HUDEP-2 (cell line): ENCODE measurements at regions not wholly inside any gene's neighbourhood (a gene's known extent, or its start where the extent isn't known, plus 50 kb on each side); places are given as distances from the start of the nearest gene placed in this dataset.
A peak's percentile ranks its signal among the peaks of the same experiment; 100 is the strongest.
"Not testable (repeated sequence)": the region's sequence is repeated elsewhere in the genome, so short reads cannot be mapped to it uniquely, and the experiment has no call there.

Experiments
- DNase-seq, 76 experiments: peaks; one replicate each; lab custom pipeline; 2025; ENCODE audit not compliant: unreplicated experiment in 76 of 76; lab: John Stamatoyannopoulos, UW

- DNase-seq: no peak
Observed at GRCh38 chr2:35831385-35831784, 524.2 kb upstream of the CRIM1 start.

DNA sequence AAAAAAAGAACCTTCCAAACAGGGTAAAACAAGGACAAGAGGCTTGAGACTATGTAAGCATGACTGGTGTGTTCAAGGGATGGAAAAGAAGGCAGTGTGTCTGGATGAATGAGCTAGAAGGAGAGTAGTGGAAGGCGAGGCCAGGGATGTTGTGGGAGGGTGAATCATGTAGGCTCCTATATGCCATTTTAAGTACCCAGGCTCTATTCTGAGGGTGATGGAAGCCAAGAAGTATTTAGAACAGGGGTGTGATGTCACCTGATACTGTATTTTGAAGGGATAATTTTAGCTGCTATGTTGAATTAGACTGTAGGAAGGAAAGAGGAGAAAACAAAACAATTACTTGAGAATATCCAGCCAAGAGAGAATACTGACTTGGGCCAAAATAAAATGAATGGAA lies 524.7 kb upstream of the CRIM1 start:
- DNase-seq: no peak

GRCh38 chr2:35827086-35827485 lies 528.5 kb upstream of the CRIM1 start:
- DNase-seq: no peak

GRCh38 chr2:35822716-35823115 lies 532.9 kb upstream of the CRIM1 start:
- DNase-seq: no peak

- no peak for DNase-seq
Observed at GRCh38 chr2:35821675-35822074, 533.9 kb upstream of the CRIM1 start.

GRCh38 chr2:35820391-35820790 lies 535.2 kb upstream of the CRIM1 start:
- no peak for DNase-seq

- no peak for DNase-seq
Observed at GRCh38 chr2:35819033-35819432, 536.5 kb upstream of the CRIM1 start.

GRCh38 chr2:35818359-35818758 lies 537.2 kb upstream of the CRIM1 start:
- DNase-seq: not testable (repeated sequence)

DNA sequence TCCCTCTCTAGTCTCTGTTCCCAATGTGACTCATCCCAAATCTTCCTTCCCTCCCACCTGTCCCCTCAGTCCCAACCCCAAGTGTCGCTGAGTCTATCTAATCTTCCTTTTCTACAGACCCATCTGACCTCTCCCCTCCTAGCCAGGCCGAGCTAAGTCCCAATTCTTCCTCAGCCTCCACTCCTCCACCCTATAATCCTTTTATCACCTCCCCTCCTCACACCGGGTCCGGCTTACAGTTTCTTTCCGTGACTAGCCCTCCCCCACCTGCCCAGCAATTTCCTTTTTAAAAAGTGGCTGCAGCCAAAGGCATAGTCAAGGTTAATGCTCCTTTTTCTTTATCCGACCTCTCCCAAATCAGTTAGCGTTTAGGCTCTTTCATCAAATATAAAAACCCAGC lies 541.0 kb upstream of the CRIM1 start:
- DNase-seq: not testable (repeated sequence)

GRCh38 chr2:35803126-35803525 lies 552.5 kb upstream of the CRIM1 start:
- DNase-seq: no peak

GRCh38 chr2:35794796-35795450 lies 560.7 kb upstream of the CRIM1 start:
- no peak for DNase-seq

DNA sequence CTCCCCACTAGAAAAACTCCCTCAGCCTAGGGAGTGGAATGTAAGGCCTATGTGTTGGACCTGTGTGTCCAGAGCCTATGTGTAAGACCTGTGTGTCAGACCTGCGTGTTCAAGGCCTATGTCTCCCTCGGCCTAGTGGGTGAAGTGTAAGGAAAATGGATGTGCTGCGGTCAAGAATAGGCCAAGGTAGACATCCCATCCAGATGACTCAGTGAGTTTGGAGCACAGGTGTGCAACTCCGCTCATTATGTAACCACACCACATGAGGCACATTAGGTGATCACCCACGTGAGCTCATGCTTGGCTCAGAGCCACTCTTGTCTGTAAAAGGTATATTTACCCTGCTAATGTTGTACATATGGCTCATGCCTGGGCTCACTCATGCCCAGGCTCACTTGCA lies 565.3 kb upstream of the CRIM1 start:
- DNase-seq: no peak

DNA sequence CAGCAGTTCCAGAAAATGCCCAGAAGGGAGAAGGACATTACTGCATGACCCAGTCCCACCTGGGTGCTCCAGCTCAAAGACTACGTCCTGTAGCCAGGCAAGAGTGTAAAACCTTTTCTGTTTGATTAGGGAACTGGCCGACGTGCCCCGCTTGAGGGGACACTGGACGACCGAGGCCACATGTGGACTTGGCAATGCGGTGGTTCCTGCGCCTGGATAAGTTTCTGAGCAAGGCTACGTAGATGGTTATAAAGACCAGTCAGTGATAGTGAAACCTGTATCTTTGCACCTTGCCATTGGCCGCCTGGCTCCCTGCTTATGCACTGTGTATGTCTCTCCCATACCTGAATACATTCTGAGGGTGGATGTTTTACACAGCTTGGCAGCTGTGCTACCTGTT lies 567.0 kb upstream of the CRIM1 start:
- no peak for DNase-seq

DNA sequence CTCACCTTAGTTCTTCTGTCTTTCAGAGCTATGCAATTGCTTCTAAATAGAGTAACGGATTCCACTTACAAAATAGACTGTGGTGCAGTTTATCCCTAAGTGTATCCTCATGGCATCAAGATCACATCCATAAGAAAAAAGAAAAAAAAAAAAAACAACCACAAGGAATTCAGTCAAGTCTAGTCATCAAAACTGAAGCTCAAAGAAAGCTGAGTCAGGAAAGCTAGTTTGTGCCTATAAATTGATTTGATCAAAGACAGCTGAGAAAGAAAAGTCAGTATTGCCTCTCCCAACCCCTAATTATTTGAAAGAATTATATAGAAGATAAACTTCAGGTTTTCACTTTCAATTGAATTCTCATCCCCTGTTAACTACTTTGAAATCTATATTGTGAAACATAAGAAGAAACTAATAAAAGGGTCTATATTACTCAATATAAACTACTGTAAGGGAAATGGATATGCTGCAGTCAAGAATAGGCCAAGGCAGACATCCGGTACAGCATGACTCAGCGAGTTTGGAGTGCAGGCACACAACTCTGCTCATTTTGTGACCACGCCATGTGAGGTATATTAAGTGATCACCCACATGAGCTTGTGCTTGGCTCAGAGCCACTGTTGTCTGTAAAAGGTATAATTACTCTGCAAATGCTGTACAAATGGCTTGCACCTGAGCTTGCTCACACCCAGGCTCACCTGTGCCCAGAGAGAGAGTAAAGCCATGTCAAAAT lies 568.1 kb upstream of the CRIM1 start:
- DNase-seq: peak in 2 of 76 experiments; percentile 1 to 7

- no peak for DNase-seq
Observed at GRCh38 chr2:35785564-35785963, 570.0 kb upstream of the CRIM1 start.

DNA sequence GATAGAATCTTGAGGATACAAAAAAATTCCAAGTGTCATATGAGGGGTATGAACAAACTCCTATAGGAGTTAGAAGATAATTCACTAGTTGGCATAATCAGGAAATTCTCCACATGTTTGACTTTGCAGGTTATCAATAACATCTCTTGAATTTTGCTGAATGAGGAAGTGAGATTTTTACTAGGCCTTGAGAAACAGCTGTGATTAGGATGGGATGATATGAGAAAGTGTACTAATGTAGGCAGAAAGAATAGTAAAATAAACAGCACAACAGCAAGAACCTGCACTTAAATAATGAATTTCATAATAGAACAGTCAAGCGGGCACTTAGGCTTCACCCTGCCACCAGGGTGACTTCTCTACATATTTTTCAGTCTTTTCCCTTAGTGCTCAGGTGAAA lies 570.8 kb upstream of the CRIM1 start:
- DNase-seq: no peak

GRCh38 chr2:35783723-35784122 lies 571.9 kb upstream of the CRIM1 start:
- DNase-seq: no peak

- no peak for DNase-seq
Observed at GRCh38 chr2:35741556-35741955, 614.0 kb upstream of the CRIM1 start.

GRCh38 chr2:35731674-35732073 lies 623.9 kb upstream of the CRIM1 start:
- no peak for DNase-seq

- DNase-seq: no peak
Observed at GRCh38 chr2:35714883-35715282, 640.7 kb upstream of the CRIM1 start.

DNA sequence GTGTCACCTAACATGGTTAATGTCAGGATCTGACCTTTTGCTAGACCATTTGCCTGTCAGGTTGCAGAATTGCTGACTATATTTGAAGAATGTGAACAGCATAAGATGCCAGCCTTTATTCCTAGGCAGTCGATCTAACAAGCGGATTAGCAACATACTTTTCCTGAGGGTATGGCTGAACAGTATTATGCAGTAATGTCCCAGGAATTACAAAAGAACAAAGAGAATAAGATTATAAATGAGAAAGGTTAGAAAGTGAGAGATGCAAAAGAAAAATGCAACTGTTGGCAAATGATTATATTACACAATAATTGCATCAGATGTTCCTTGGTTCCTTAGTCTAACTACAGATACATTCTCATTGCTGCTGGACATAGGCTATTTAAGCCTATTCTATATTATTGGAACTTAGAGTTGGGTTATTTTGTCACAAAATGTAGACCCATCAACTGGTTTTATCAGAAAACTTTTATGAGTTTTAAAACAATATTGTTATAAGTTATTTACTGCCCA lies 647.1 kb upstream of the CRIM1 start:
- DNase-seq: no peak

GRCh38 chr2:35688309-35688708 lies 667.3 kb upstream of the CRIM1 start:
- DNase-seq: no peak
